NB4 (cell line): ENCODE measurements at regions not wholly inside any gene's neighbourhood (a gene's known extent, or its start where the extent isn't known, plus 50 kb on each side); places are given as distances from the start of the nearest gene placed in this dataset.

ENCODE experiments used
- DNase-seq: peaks from one replicate; pipeline ENCODE4 v3.0.0; 2010; ENCODE audit warnings: low read depth
- H3K4me3 ChIP-seq: one replicate; pipeline ENCODE4 v1.5.1; 2011; ENCODE audit warnings: mild to moderate bottlenecking, low read depth, low read length, moderate library complexity
- CTCF ChIP-seq: IDR thresholded peaks from one replicate; pipeline ENCODE4 v1.5.1; 2012; ENCODE audit warnings: low read depth, low read length
- MAX ChIP-seq: IDR thresholded peaks from 2 replicates; pipeline ENCODE4 v1.6.1; 2011; ENCODE audit warnings: low read depth, low read length
- MYC ChIP-seq: IDR thresholded peaks from 2 replicates; pipeline ENCODE4 v1.6.1; 2011; ENCODE audit warnings: low read depth, low read length
- POLR2A ChIP-seq: IDR thresholded peaks from 2 replicates; pipeline ENCODE4 v1.6.1; 2011; ENCODE audit warnings: mild to moderate bottlenecking; ENCODE audit not compliant: insufficient read length; ENCODE audit errors: extremely low read depth

GRCh38 chr3:59408047-59408624, 358.3 kb upstream of the CFAP20DC start:
- H3K4me3 ChIP-seq, result no peak overlapping the region
- no peak for DNase-seq
- TF ChIP-seq CTCF (no peak), MAX (no peak), POLR2A (no peak), MYC (no peak)

- no peak for DNase-seq
- no peak overlapping the region for H3K4me3 ChIP-seq
- TF ChIP-seq MAX (no peak), POLR2A (no peak)
These were observed 357.6 kb upstream of the CFAP20DC start for GRCh38 chr3:59407425-59407824.

GRCh38 chr3:59406943-59407342, 357.1 kb upstream of the CFAP20DC start:
- no peak for DNase-seq
- H3K4me3 ChIP-seq, result no peak overlapping the region
- TF ChIP-seq POLR2A (no peak), MYC (no peak), MAX (no peak), CTCF (no peak)

GRCh38 chr3:59404851-59405250, 355.0 kb upstream of the CFAP20DC start:
- no peak for DNase-seq
- TF ChIP-seq MYC, result no peak
- TF ChIP-seq MAX, result no peak
- TF ChIP-seq CTCF, result no peak
- TF ChIP-seq POLR2A, result no peak

GRCh38 chr3:59404064-59404463, 354.2 kb upstream of the CFAP20DC start:
- no peak for TF ChIP-seq CTCF
- TF ChIP-seq MAX, result no peak
- TF ChIP-seq MYC, result no peak
- no peak for TF ChIP-seq POLR2A
- no peak overlapping the region for H3K4me3 ChIP-seq
- DNase-seq, result no peak

More at GRCh38 chr3:59404851-59405250, 355.0 kb upstream of the CFAP20DC start:
- H3K4me3 ChIP-seq, result no peak overlapping the region

GRCh38 chr3:59401924-59402323, 352.1 kb upstream of the CFAP20DC start:
- no peak for TF ChIP-seq MAX
- no peak for TF ChIP-seq POLR2A
- no peak for TF ChIP-seq MYC
- no peak for DNase-seq
- H3K4me3 ChIP-seq, result no peak overlapping the region
